DMS79 (cell line): ENCODE measurements at regions not wholly inside any gene's neighbourhood (a gene's known extent, or its start where the extent isn't known, plus 50 kb on each side); places are given as distances from the start of the nearest gene placed in this dataset.
"Not testable (repeated sequence)": the region's sequence is repeated elsewhere in the genome, so short reads cannot be mapped to it uniquely, and the experiment has no call there.

ENCODE experiments used
- DNase-seq: peaks from one replicate; lab custom pipeline; 2025; lab: John Stamatoyannopoulos, UW

- DNase-seq: no peak
Measured at GRCh38 chr16:63925221-63925620, 1196.6 kb downstream of the CDH11 start.

GRCh38 chr16:63922560-63922959 is 1199.3 kb downstream of the CDH11 start:
- no peak for DNase-seq

GRCh38 chr16:63921737-63922295 is 1200.0 kb downstream of the CDH11 start:
- DNase-seq: no peak

DNA sequence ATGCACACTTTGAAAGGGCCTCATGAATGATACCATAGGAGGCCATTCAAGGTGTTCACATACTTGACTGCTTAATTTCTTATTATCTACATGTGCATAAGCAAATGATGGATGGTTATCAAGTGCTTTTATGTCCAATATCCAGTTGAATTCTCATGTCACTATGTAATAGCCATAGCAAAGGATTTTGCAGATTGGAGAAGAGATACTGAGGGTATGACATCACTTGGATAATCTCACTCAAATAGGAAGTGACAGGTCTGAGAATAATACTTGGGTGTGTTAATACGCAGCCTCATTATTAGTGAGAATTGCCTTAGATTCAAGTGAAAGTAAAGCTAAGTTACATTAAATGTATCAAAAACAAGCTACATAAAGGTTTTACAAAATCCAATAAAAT is 1208.6 kb downstream of the CDH11 start:
- DNase-seq: no peak

DNA sequence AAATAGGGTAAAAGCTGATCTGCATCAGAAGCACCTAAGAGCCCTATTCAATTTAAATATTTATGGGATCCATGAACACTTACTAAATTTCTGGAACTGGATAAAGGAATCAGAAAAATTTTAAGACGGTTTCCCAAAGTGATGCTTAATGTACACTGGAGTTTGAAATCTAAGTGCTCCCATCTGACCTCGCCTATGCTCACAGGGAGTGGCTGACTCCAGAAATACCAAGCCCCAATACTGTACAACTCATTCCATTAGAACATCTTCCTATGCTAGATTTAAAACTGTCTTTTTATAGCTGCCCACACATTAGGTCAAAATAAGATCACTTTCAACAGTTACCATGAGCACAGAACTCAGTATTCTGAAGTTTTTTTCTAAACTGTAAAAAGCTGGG is 1214.6 kb downstream of the CDH11 start:
- DNase-seq: no peak

- no peak for DNase-seq
Measured at GRCh38 chr16:63904930-63905329, 1216.9 kb downstream of the CDH11 start.

- no peak for DNase-seq
Measured at GRCh38 chr16:63904182-63904581, 1217.7 kb downstream of the CDH11 start.

DNA sequence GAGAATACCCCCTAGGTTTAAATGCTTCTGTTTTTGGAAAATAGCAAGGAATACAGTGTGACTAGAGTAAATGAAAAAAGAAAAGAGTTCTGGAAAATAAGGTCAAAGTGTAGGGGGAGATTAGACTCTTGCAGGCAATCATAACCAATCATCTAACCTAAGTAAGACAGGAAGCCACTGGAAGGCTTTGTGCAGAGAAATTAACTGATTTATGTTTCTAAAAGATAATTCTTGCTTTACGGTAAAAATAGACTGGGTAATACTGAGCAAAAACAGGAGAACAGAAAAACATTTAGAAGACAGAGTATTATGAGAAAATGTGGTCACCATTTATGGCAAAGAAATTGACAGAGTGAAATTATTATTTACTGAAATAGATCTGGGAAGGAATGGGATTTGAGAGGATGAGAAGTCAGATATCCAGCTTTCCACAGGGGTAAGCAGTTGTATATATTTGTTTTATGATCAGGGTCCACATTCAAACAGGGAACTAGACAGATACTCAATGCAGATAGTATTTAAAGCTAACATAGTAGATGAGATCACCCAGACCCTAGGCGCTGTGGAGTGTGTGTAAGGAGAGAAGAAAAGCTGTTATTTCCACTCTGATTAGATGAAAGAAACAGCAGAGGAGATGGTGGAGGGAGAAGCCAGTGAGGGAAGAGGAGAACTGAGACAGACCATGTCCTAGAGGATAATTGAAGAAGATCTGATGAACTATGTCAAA is 1225.3 kb downstream of the CDH11 start:
- DNase-seq: no peak

DNA sequence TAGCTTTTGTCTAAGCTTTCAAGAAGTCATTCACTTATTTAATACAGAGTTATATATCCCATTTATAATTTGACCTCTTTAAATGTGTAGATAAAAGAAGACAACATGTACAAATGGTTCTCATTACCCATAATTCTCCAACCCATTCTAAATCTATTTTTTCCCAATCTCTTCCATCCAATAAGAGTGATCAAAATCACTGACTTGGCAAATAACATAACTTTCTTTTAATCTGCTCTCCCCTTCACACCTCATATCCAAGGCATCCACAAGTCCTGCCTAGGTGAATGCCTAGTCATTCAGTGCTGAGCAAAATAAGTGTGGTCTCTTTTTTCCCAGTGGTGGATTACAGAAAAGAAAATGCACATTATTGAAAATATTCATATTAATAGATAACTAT is 1231.1 kb downstream of the CDH11 start:
- DNase-seq: no peak

DNA sequence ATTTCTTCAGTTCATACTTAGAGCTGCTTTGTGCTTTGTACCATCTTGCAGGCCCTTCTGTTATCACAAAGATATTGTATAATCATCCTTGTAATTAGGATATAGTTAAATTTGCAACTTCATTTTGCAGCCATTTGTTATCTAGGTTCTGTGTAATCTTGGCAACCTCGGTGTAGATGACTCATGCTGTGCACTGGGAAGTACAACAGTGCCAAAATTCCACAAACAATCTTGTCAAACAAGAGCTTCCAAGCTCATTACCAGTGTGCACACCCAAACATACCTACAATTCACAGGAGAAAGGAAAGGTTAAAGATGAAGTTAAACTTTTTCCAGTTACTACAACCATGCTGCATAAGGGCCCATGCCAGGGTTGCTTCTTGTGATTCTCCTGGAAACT is 1231.8 kb downstream of the CDH11 start:
- DNase-seq: no peak

GRCh38 chr16:63883091-63883490 is 1238.8 kb downstream of the CDH11 start:
- no peak for DNase-seq

DNA sequence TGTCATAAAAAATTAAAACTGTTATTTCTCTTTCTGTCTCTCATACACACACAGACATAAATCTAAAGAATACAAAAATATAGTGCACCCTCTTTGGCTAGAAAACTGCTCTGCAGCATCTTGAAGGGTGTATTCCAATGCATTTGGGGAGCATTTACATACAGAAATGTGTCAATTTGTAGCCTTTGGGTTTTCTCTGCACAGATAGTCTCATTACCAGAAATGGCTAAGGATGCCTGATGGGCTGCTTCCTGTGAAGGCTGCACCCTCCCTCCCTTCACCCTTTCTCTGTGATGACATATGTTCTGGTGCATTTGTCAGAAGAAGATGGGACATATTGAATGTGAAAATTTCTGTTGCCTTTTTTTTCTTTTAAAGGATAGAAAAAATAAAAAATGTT is 1239.3 kb downstream of the CDH11 start:
- no peak for DNase-seq

GRCh38 chr16:63880948-63881347 is 1240.9 kb downstream of the CDH11 start:
- no peak for DNase-seq

DNA sequence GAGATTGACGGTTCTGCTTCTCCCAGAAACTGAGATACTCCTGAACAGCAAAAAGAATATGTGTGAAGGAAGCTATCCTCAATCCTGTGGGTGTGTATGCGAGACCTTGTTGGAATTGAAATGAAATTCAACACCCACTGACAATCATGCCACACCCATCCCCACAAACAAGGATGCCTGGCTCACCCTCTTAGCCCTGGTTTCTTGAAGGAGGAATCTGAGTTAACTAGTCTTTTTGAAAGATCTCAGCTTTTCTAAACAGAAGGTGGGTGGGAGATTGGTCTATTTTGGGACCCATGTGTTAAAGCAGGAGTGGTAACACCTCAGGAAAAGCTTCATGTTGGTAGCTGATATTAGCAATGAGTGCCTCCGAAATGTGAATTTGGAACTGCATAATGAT is 1244.5 kb downstream of the CDH11 start:
- DNase-seq: no peak

DNA sequence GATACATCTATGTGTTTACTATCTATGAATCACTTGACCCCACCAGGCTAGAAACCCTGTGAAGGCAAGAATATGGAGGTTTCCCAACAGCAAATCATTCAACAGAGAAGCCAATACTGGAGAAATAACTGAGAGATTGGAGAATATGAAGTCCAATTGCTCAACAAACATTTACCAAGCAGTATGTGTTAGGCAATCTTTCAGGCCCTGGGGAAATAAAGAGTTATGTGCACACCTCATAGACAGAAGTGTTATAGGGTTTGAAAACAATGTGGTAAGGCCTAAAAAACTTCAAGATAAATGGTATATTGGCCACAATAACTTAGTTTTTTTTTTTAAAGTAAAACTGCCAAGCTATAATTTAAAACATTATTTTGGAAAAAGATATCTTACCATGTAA is 1245.8 kb downstream of the CDH11 start:
- DNase-seq: no peak

DNA sequence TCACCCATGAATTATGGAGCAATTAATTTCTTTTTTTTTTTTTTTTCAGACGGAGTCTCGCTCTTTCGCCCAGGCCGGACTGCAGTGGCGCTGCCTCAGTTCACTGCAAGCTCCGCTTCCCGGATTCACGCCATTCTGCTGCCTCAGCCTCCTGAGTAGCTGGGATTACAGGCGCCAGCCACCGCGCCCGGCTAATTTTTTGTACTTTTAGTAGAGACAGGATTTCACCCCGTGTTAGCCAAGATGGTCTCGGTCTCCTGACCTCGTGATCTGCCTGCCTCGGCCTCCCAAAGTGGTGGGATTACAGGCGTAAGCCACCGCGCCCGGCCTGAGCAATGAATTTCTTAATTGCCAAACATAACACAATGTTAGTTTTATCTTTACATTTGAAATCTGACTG is 1261.2 kb downstream of the CDH11 start:
- not testable (repeated sequence) for DNase-seq

- DNase-seq: peak; percentile 32
Measured at GRCh38 chr16:63856537-63856936, 1265.3 kb downstream of the CDH11 start.

- DNase-seq: no peak
Measured at GRCh38 chr16:63850979-63851378, 1270.9 kb downstream of the CDH11 start.

DNA sequence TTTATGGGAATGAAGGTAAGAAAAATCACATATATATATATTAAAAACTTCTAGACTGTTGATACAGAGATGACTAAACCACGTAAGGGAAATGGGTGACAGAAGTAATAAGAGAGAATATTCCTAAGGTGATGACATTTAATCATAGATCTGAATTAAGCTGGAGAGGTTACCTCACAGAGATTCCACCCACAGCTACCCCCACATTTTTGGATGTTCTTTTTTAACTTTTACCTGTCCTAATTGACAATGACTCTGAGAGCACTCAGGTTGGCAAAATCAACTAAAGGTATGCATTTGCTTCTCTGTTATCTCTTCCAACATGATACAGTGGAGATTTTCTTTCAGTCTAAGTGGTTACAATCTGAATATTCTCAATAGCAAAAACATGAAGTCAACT is 1280.6 kb downstream of the CDH11 start:
- DNase-seq: no peak

GRCh38 chr16:63830061-63830460 is 1291.8 kb downstream of the CDH11 start:
- DNase-seq: no peak

DNA sequence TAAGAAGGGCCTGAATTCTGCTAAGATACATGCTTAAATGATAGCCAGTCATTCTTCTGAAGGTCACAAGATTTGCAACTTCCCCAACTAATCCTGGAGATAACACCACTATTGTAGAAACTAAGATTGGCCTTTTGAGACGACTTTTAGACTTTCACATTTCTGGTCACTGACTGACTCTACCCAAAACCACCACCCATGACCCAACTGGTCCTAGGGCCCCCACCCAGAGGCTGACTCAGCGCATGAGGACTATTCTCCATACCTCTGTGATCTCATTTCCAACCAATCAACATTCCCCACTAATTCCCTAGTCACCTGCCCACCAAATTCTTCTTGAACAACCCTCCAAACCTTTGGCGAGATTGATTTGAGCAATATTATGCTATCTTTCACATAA is 1299.0 kb downstream of the CDH11 start:
- DNase-seq: no peak

- no peak for DNase-seq
Measured at GRCh38 chr16:63816276-63816675, 1305.6 kb downstream of the CDH11 start.

DNA sequence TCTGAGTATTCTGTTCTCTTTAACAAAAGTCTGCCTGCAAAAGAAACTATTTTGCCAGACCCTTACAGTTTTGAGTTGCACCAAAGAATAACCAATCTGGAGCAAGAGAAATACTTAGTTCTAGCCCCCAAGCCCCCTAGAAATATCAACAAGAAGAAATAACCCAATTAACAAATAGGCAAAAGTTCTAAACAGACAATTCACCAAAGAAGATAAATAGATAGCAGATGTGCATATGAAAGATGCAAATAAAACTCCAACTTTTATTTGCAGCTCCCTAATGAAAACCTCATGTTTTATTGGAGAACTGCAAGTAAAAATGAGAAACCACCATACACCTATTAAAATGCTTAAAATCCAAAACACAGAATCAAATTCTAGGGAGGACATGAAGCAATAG is 1308.0 kb downstream of the CDH11 start:
- no peak for DNase-seq

DNA sequence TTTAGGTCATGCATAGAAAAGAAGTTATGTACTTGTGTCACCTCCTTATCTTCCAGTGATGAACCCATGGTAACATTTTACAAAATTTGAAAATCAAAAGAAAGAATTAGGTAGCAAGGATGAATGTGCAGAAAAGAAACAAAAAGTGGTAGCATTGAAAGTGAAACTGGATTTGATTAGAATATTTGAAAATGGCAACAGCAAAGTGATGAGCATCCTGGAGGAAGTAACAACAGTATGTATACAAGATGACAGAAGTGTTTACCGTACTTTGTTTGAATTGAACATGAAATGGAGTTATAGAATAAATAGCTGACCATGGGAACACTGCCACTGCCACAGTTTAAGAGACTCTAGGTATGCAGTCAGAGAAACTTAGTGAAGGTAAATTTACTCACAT is 1313.1 kb downstream of the CDH11 start:
- DNase-seq: no peak
